ENCODE measurements at regions not wholly inside any gene's neighbourhood (a gene's known extent, or its start where the extent isn't known, plus 50 kb on each side); places are given as distances from the start of the nearest gene placed in this dataset.
"Not testable (repeated sequence)": the region's sequence is repeated elsewhere in the genome, so short reads cannot be mapped to it uniquely, and the experiment has no call there.

DNA sequence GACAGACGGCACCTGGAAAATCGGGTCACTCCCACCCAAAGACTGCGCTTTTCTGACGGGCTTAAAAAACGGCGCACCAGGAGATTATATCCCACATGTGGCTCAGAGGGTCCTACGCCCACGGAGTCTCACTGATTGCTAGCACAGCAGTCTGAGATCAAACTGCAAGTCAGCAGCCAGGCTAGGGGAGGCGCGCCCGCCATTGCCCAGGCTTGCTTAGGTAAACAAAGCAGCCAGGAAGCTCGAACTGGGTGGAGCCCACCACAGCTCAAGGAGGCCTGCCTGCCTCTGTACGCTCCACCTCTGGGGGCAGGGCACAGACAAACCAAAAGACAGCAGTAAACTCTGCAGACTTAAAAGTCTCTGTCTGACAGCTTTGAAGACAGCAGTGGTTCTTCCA lies 909.4 kb downstream of the SORCS3 start:
- not testable (repeated sequence) for TF ChIP-seq POLR2A (IDR thresholded peaks at IDR 0.05)
- TF ChIP-seq, protein P1, sequence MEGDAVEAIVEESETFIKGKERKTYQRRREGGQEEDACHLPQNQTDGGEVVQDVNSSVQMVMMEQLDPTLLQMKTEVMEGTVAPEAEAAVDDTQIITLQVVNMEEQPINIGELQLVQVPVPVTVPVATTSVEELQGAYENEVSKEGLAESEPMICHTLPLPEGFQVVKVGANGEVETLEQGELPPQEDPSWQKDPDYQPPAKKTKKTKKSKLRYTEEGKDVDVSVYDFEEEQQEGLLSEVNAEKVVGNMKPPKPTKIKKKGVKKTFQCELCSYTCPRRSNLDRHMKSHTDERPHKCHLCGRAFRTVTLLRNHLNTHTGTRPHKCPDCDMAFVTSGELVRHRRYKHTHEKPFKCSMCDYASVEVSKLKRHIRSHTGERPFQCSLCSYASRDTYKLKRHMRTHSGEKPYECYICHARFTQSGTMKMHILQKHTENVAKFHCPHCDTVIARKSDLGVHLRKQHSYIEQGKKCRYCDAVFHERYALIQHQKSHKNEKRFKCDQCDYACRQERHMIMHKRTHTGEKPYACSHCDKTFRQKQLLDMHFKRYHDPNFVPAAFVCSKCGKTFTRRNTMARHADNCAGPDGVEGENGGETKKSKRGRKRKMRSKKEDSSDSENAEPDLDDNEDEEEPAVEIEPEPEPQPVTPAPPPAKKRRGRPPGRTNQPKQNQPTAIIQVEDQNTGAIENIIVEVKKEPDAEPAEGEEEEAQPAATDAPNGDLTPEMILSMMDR (IDR thresholded peaks at IDR 0.05): not testable (repeated sequence)

Measured in lower leg skin (tissue), 3 donors.